Right kidney (tissue), 1 donor: ENCODE measurements at regions not wholly inside any gene's neighbourhood (a gene's known extent, or its start where the extent isn't known, plus 50 kb on each side); places are given as distances from the start of the nearest gene placed in this dataset.

Experiments
- DNase-seq: peaks from one replicate; pipeline ENCODE4 v3.0.0-alpha.2; 2016

DNA sequence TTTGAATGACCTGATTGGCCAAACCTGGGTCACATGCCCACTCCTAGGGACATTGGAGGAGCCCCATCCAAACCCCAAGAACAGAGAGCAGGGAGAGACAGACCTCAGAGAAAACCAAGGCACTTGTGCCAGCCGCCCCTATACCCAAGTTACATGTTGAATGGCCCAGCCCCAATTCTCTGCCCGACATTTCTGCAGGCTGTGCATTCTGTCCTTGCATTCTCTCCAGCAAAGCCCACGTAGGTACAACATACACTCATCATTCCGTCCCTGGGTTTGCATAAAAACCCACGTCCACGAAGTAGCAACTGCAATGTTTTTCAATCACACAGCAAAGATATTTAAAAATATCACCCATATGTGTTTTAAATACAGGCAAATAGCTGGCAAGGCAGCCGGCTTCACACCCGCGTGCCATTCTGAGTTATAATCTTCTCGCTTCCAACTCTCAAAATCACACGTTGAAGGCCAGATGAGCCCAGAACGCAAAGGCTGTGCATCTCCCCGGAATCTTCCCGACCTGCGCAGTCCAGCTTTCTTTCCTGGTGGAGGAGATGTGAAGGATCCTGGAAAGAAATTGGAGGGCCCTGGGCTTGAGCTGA, 91.7 kb upstream of the MYL2 start:
- DNase-seq, result no peak

DNA sequence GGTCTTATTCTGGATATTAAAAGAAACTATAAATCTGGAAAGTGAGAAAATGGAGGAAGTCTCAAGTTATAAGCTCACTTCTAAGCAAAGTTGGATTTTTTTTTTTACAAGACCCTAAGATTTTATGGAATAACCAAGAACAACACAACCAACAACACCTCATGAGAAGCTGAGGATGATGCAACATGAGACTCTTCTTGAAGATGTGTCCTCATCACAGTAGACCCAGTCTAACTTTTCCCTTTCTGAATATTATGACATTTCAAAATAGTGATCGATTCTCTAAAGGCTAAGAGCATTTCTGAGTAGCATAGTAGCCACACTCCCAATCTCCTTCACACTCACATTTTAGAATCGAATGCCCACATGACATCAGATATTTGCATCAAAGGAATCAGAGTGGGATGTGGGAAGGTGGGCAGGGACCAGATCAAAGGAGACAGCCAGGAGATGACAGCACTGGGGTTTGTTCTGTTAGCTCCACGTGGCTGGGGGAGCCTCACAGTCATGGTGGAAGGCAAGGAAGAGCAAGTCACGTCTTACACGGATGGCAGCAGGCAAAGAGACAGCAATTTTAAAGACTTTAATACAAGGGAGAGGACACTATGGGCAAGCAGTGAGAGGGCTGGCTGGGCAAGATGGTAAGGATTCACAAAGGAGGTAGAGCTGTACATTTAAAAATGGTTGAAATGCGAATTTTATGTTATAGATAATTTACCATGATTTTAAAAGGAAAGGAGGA, 90.7 kb upstream of the MYL2 start:
- no peak for DNase-seq

DNA sequence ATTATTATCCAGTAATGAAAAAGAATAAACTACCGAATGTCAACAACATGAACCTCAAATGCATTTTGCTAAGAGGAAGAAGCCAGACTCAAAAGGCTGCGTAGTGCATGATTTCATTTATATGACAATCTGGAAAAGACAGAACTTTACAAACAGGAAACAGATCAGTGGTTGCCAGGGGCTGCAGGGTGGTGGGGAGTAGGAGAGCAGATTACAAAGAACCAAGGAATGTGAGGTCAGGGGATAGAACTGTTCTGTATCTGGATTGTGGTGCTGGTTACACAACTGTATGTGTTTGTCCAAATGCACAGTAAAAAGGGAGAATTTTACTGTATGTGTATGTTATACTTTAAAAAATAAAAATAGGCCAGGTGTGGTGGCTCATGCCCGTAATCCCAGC, 89.7 kb upstream of the MYL2 start:
- no peak for DNase-seq

DNA sequence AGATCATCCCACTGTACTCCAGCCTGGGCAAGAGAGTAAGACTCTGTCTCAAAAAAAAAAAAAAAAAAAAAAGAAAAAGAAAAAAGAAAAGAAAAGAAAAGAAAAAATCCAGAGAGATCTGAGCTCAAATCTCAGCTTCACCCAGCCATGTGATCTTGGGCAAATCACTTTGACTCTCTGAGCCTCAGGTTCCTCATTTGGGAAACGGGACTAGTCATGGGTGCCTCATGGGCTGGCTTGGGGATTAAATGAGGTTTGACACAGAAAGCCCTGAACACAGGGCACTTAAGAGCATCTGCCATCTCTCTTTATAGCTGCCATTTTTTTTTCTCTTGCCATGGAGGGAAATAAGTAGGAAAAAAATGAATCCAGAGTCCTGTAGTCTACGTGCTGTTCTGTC, 86.2 kb upstream of the MYL2 start:
- DNase-seq, result no peak

DNA sequence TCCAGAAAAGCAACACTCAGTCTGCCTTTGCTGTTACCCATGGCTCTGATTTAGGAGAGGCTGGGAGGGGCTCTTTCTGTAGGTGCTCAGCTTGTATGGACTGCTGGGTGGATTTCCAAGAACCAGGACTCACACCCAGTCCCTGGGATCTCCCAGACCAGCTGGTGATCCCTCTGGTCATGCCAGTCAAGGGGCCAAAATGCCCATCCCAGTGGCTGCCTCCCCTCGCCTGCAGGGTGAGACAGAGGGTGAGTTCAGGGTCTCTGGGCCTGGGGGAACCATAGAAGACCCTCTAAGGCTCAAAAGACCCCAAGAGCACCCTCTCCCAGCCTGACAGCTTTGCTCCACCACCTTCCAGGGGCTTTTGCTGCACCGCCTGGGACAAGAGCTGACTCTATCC, 78.6 kb upstream of the MYL2 start:
- no peak for DNase-seq

DNA sequence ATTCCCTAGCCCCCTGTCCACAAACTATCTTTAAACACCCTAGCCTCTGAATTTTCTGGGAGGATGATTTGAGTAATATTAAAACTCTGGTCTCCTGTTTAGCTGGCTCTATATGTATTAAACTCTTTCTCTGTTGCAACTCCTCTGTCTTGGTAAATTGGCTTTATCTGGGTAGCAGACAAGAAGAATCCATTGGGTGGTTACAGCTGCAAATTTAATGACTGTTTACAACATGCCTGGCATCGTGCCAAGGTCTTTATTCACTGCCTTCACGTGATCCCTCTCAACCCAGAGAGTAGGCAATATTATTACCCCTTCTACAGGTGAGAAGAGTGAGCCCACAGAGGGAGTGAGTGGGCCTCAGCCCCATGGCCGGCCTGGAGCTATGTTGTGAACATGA, 77.8 kb upstream of the MYL2 start:
- no peak for DNase-seq

DNA sequence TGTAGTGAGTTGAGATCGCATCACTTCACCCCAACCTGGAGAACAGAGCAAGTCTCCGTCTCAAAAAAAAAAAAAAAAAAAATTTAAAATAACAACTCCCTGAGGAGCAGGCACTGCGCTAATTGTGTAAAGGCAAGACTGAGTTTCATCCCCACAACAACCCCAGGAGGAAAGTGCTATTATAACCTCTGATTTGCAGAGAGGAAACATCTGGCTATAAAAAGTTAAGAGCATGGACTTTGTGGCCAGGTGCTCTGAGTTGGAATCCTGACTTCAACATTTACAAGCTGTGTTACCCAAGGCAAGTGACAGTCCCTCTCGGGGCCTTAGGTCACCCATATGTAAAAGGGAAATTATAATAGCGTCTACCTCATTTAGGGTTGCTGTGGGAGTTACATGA, 76.0 kb upstream of the MYL2 start:
- no peak for DNase-seq

DNA sequence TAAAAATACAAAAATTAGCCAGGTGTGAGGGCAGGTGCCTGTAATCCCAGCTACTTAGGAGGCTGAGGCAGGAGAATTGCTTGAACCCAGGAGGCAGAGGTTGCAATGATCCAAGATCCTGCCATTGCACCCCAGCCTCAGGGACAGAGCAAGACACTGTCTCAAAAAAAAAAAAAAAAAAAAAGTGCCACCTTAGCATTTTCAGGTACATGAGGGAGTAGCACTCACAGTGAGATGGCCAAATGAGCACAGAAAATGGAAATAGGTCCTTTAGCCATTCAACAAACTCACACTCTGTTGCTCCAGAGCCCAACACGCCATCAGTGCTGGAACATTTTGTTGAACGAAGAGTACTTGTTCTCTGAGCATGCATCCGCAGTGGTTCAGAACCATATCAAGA, 75.2 kb upstream of the MYL2 start:
- no peak for DNase-seq

DNA sequence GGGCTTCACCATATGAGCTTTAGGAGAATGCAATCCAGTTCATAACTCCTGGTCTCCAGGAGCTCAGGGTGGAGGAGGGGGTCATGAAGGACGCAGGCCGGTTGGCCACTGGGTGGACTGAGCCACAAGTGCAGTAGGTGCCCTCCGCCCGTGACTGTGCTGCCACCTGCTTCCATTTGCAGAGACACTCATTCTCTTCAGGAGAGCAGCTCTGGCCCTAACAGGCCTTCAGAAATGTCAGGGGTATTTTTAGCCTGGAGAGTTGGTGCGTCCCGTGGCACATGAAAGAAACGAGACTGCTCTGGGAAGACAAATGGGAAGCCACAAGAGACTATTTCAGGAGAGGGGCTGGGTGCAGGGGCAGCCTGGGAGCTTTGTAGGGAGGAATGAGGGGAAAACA, 74.6 kb upstream of the MYL2 start:
- no peak for DNase-seq

DNA sequence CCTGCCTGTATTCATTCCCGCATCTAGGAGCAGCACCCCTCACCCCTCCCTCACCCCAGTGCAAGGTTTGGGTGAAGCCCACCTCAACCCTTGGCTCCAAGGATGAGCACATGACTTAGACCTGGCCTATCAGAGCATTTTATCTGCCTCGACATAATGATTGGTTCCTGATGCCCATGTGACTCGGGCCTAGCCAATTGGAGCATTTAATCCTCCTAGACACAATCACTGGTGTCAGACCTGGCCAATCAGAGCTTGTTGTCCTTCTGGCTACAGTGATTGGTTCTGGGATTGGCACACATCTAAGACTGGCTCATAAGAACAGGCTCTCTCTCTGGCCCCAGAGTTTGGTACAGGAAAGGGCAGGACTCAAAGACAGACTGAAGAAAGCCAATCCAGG, 73.1 kb upstream of the MYL2 start:
- DNase-seq, result no peak

DNA sequence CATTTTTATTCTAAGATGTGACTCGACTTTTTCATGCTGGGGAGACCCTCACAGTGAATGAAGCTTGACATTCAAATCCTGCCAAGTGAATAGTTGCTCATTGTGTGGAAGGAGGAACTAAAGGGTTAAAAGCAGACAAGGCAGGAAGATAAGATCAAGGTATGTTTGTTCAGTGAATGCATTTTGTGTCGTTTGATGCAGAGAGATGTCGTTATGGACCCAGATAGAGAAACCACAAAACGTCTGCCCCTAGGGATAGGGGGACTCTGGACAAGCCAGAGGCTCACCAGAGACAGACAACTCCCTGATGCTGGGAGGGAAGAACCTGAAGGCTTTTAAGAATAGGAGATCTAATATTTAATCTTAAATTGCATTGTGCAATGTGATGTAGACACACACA, 72.5 kb upstream of the MYL2 start:
- no peak for DNase-seq

DNA sequence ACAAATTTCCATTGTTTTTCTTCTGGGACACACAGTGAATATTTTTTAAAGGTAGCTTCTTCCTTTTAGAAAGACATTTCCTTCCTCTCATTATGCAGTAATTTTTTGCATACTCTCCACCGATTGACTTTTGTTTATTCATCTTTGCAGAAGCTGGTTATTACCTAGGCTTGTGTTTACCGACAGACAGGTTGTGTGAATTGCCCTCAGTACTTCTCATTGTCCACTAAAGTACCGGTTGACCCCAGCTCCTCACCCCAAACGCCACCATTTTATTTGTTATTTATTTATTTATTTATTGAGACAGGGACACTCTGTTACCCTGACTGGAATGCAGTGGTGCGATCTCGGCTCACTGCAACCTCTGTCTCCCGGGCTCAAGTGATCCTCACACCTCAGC, 63.4 kb upstream of the MYL2 start:
- DNase-seq, result no peak

DNA sequence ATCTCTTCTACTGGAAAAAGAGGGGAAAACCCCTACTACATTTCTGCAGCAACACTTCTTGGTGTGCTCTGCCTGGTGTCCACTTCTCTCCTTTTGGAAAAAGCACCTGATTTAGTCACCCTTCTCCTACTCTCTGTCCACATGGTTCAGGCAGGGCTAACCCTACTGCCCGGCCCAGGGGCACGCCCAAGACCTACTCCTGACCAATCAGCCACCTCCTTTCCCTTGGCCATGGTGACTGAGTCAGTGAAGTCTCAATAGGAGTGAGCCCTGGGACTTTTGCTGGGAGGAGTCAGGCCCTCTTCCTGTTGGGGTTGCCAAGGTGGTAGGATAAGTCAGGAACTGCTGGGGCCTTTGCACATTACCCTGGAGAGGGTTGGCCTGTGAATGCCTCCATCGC, 52.5 kb upstream of the MYL2 start:
- DNase-seq, result no peak

DNA sequence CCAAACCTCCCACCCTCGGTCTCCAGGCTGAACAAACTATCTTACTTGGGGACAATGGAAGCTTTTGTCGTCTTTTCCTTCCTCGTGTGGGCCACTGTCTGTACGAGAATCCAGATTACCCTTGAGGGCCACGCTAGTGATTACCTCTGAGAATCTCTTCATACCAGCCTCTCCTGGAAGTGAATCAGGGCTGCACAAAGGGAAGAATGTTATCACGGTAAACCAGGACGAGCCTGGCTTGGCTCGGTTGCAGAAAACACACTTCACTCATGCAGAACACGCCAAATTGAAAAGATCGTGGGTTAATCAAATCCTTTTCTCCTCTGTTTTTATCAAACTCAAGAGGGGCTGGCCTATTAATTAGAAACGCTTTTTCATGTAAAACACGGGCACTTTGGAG, 51.6 kb upstream of the MYL2 start:
- no peak for DNase-seq

DNA sequence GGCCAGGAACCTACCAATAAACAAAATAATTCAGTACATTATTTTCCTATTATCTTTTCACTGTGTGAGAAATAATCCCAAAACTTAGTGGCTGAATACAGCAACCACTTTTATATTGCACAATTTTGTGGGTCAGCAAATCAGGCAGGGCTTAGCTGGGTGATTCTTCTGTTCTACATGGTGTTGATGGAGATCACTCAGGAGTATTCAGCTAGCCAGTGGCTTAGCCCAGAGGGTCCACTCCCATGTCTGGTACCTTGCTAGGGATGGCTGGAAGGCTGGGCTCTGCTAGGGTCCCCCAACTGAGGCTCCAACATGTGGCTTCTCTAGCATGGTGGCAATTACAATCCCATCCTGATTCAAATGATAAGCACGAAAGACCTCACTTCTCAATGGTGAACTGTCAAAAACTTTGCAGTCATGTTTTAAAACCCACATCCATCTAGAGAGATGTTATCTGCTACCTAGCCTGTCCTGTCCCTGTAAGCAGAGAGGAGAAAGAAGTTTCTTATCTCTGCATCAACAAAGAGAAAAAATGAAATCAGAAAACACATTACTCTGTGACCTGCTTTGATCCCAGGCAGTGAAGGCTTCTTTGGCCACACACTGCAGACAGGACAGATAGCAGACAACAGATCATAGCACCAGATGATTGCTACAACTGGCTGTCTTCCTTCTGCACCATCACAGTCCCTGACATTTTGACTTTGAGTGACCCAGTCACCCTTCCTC, 51.0 kb upstream of the MYL2 start:
- DNase-seq, result no peak
